GM12878 (cell line): ENCODE measurements at regions not wholly inside any gene's neighbourhood (a gene's known extent, or its start where the extent isn't known, plus 50 kb on each side); places are given as distances from the start of the nearest gene placed in this dataset.

Source experiments
- JUND ChIP-seq: IDR thresholded peaks from 2 replicates; pipeline ENCODE4 v1.6.1; 2012; ENCODE audit warnings: low read depth, mild to moderate bottlenecking, low read length, improper control_type of control experiment, moderate library complexity
- MAX ChIP-seq: IDR thresholded peaks from 2 replicates; pipeline ENCODE4 v1.6.1; 2012; ENCODE audit warnings: low read depth, low read length, improper control_type of control experiment
- ZNF687 ChIP-seq: fragments of 450-650 bp; IDR thresholded peaks from 2 replicates; pipeline ENCODE4 v1.6.1; 2017; ENCODE audit warnings: mild to moderate bottlenecking, moderate library complexity

GRCh38 chr9:116020146-116020545 is 133.4 kb upstream of the PAPPA start:
- TF ChIP-seq ZNF687 = no peak
- TF ChIP-seq JUND = no peak
- no peak for TF ChIP-seq MAX
